MCF 10A (cell line): ENCODE measurements at regions not wholly inside any gene's neighbourhood (a gene's known extent, or its start where the extent isn't known, plus 50 kb on each side); places are given as distances from the start of the nearest gene placed in this dataset.

Source experiments
- BruUV-seq: library from RNA; stranded (reverse); fragments of 400-500 nt; replicated peaks from 2 replicates; lab custom pipeline; 2021; lab: Mats Ljungman, UMichigan
- CTCF ChIA-PET: fragments of 300-600 bp; sonication (Branson Sonifier 250); formaldehyde crosslinking; extraction: SDS; loops from one replicate; lab custom pipeline; 2021; ENCODE audit warnings: antibody characterized with exemption, inconsistent platforms; lab: Yijun Ruan, JAX
- POLR2A ChIA-PET: fragments of 300-600, 350-650 bp; sonication (Branson Sonifier 250); formaldehyde crosslinking; extraction: SDS; loops from one replicate; lab custom pipeline; 2020; ENCODE audit warnings: antibody characterized with exemption, inconsistent platforms; lab: Yijun Ruan, JAX
- DNase-seq: peaks from one replicate; pipeline ENCODE4 v3.0.0-alpha.2; 2018; ENCODE audit not compliant: unreplicated experiment
- H3K27ac Mint-ChIP-seq: one replicate; pipeline ENCODE4 v1.8.0; 2022; ENCODE audit warnings: mild to moderate bottlenecking, low read depth, mixed read lengths; ENCODE audit not compliant: unreplicated experiment
- H3K27me3 Mint-ChIP-seq: one replicate; pipeline ENCODE4 v1.8.0; 2022; ENCODE audit warnings: mixed read lengths; ENCODE audit not compliant: insufficient read depth, unreplicated experiment
- H3K36me3 Mint-ChIP-seq: one replicate; pipeline ENCODE4 v1.8.0; 2022; ENCODE audit warnings: mild to moderate bottlenecking, moderate library complexity, mixed read lengths; ENCODE audit not compliant: insufficient read depth, unreplicated experiment
- H3K4me1 Mint-ChIP-seq: one replicate; pipeline ENCODE4 v1.8.0; 2022; ENCODE audit warnings: mixed read lengths; ENCODE audit not compliant: insufficient read depth, unreplicated experiment
- H3K4me3 Mint-ChIP-seq: one replicate; pipeline ENCODE4 v1.8.0; 2022; ENCODE audit warnings: mild to moderate bottlenecking, moderate library complexity, mixed read lengths; ENCODE audit not compliant: unreplicated experiment
- H3K9me3 Mint-ChIP-seq: one replicate; pipeline ENCODE4 v1.8.0; 2022; ENCODE audit warnings: mixed read lengths; ENCODE audit not compliant: unreplicated experiment
- intact Hi-C: fragments of 100-400 bp; cut with micrococcal nuclease; formaldehyde crosslinking; loops from 2 replicates; pipeline ENCODE4 v1.14.1; 2022
- TF ChIP-seq, protein P1 (sequence below): fragments of 200-600 bp; IDR thresholded peaks from one replicate; pipeline ENCODE4 v1.8.0; 2022; ENCODE audit warnings: antibody characterized with exemption, mild to moderate bottlenecking; ENCODE audit not compliant: unreplicated experiment

DNA sequence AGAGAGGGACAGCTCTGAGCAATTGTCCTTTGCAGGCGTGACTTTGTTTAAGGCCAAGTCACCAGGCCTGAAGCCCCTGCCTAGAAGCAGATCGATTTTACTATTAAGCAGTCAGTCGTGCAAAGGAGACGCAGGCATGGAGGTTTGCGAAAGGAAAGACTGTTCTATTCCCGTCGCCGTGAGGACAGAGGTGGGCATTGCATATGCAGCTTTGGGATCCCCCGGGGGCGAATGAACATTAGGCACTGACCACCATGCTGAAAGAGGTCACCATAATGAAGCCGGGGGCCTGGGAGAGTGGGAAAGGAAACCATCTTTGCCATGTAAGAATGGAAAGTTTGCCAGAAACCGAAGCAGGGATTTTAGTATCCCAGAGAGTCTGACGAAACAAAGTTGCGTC is 231.6 kb downstream of the BCL11A start:
- no TSS peak for BruUV-seq
- Mint-ChIP-seq H3K36me3 (no peaks in the 10 kb centered on the region), H3K27ac (no peak overlapping the region), H3K4me1 (no peaks in the 10 kb centered on the region), H3K9me3 (peaks cover 15% of the 10 kb centered on the region), H3K4me3 (no peak overlapping the region), H3K27me3 (peaks cover 11% of the 10 kb centered on the region)
- POLR2A ChIA-PET, result no interaction called here
- intact Hi-C loops, result no loop called here
- CTCF ChIA-PET, result interaction anchor here (0.6 to 1.4 kb wide), 2 partner anchors 15 to 106 kb away, joined by 3 to 4 read pairs; no protein-coding TSS in a partner anchor
- TF ChIP-seq, protein P1, sequence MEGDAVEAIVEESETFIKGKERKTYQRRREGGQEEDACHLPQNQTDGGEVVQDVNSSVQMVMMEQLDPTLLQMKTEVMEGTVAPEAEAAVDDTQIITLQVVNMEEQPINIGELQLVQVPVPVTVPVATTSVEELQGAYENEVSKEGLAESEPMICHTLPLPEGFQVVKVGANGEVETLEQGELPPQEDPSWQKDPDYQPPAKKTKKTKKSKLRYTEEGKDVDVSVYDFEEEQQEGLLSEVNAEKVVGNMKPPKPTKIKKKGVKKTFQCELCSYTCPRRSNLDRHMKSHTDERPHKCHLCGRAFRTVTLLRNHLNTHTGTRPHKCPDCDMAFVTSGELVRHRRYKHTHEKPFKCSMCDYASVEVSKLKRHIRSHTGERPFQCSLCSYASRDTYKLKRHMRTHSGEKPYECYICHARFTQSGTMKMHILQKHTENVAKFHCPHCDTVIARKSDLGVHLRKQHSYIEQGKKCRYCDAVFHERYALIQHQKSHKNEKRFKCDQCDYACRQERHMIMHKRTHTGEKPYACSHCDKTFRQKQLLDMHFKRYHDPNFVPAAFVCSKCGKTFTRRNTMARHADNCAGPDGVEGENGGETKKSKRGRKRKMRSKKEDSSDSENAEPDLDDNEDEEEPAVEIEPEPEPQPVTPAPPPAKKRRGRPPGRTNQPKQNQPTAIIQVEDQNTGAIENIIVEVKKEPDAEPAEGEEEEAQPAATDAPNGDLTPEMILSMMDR, result no peak
- DNase-seq, result no peak

DNA sequence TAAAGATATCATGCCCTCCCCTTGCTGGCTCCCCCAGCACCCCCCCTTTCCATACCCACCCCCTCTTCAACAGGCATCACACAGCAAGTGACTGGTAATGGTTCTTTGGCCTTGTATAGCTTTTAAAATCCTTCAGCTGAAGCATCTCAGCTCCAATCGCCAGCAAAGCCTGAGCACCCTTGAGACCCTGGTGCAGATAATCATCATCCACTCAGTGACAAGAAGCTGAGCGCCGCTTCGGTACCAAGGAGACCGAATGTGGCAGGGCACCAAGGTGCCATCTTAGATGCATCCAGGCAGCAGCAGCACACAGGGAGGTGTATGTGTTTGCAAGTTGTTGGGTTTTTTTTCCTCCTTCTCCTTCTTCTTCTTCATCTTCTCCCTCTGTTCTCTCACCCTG is 232.7 kb downstream of the BCL11A start:
- intact Hi-C loops, result no loop called here
- Mint-ChIP-seq H3K27ac (no peak overlapping the region), H3K9me3 (peaks cover 5% of the 10 kb centered on the region), H3K27me3 (peaks cover 11% of the 10 kb centered on the region), H3K4me3 (no peak overlapping the region), H3K4me1 (no peaks in the 10 kb centered on the region), H3K36me3 (no peaks in the 10 kb centered on the region)
- no peak for DNase-seq
- no TSS peak for BruUV-seq
- TF ChIP-seq, protein P1, result no peak
- ChIA-PET CTCF (interaction anchor here (0.9 to 1.4 kb wide), 2 partner anchors 9 to 16 kb away, joined by 3 to 4 read pairs; no protein-coding TSS in a partner anchor), POLR2A (interaction anchor here (0.6 kb wide), 1 partner anchor 8 kb away, joined by 3 read pairs; no protein-coding TSS in a partner anchor)

DNA sequence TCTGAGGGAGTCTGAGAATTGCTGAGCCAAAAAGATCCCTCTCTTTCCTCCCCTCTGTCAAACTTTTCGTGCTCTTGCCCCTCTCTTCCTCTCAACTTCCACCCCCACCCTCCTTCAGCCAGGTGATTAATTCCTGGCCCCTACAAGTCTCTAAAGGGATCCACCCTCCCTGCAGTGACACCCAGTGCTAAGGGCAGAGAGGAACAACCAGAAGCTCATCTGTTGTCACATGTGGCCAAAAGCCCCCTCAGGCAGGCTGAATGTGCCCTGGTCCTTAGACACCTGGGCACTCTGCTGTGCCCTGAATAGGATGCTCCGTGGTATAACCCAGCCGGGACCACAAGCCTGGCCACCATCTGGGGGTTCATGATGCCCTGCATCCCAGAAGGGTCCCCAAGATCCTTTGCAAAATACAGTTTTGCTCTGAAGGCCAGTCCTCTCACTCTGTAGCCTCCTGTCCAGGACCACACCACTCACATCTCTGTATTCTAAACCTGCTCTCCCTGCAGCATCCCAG is 234.4 kb downstream of the BCL11A start:
- ChIA-PET CTCF (no interaction called here), POLR2A (no interaction called here)
- Mint-ChIP-seq H3K9me3 (no peaks in the 10 kb centered on the region), H3K36me3 (no peaks in the 10 kb centered on the region), H3K4me3 (no peak overlapping the region), H3K27ac (no peak overlapping the region), H3K4me1 (no peaks in the 10 kb centered on the region), H3K27me3 (peaks cover 11% of the 10 kb centered on the region)
- TF ChIP-seq, protein P1, result no peak
- no peak for DNase-seq
- no TSS peak for BruUV-seq
- intact Hi-C loops, result no loop called here

DNA sequence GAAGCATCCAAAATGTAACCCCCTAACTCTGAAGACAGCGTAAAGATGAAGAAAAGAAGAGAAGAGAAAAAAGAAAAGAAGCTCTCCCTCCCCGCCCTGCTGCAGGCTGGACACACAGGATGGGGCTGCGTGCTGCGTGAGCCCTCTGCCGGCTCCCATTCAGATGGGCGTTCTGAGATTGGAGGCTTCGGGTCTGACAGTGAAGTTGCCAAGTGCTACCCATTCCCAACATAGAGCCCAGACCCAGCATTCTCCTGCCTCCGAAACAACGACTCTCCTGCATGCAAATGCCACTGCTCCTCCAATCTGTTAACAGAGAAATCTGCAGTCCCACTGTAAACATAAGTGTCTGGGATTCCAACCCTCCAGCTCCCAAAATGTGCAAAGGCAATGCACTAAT is 234.9 kb downstream of the BCL11A start:
- peaks cover 11% of the 10 kb centered on the region for H3K27me3 Mint-ChIP-seq
- H3K36me3 Mint-ChIP-seq, result no peaks in the 10 kb centered on the region
- no TSS peak for BruUV-seq
- no peaks in the 10 kb centered on the region for H3K4me1 Mint-ChIP-seq
- no peak for DNase-seq
- TF ChIP-seq, protein P1, result no peak
- no peak overlapping the region for H3K27ac Mint-ChIP-seq
- no peak overlapping the region for H3K4me3 Mint-ChIP-seq
- H3K9me3 Mint-ChIP-seq, result no peaks in the 10 kb centered on the region
- ChIA-PET CTCF (interaction anchor here (1.0 kb wide), 1 partner anchor 58 kb away, joined by 3 read pairs; no protein-coding TSS in a partner anchor), POLR2A (no interaction called here)
- intact Hi-C loops, result no loop called here
